ENCODE measurements at regions not wholly inside any gene's neighbourhood (a gene's known extent, or its start where the extent isn't known, plus 50 kb on each side); places are given as distances from the start of the nearest gene placed in this dataset.
"Not testable (repeated sequence)": the region's sequence is repeated elsewhere in the genome, so short reads cannot be mapped to it uniquely, and the experiment has no call there.

DNA sequence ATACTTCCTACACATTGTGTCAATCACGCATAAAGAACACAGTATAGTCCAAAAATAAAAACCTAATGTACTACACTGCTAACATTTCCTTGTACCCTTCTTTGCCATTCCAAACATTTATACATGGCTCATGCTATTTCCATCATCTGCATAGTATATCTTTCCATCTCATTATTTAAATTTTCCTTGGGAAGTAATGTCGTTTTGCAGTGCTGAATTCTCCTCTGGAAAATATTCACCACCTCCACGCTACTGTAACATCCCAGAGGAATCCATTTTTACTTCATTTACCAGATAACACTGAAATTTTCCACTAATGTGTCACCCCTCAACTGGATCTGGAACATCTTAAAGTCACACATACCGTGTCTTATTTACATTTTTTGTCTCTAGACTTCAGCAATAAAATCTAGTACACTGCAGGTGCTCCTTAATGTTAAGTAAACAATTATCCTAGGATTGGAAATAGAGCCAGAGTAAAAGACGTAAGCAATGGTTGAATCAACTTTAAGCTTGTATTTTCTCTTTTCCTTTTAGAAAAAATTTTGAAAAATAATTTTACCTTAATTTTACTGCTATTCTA, 881.0 kb downstream of the AMY1C start:
- no peaks in the 10 kb centered on the region for H3K27me3 ChIP-seq

DNA sequence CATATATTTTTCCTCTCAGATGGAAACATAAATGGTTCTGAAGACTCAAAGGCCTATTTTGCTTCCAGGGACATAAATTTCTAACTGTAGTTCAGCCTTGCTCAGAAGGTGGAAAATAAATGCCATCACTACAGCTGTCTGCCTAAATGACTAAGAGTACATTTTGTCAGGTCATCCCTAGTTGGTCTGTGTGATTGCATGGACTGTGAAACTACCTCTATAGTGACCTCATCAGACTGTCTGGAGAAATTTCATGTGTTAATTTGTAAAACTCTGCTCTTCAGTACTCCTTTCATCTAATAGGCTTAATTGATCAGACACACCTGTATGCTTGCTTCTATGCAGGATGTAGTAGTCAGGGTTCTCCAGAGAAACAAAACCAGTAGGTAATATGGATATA, 886.9 kb downstream of the AMY1C start:
- Histone ChIP-seq H3K9me3 (no peaks in the 10 kb centered on the region), H3K4me1 (no peaks in the 10 kb centered on the region), H3K36me3 (no peaks in the 10 kb centered on the region), H3K27ac (no peak overlapping the region), H3K27me3 (no peaks in the 10 kb centered on the region), H3K4me3 (no peak overlapping the region)
- TF ChIP-seq, protein P1, sequence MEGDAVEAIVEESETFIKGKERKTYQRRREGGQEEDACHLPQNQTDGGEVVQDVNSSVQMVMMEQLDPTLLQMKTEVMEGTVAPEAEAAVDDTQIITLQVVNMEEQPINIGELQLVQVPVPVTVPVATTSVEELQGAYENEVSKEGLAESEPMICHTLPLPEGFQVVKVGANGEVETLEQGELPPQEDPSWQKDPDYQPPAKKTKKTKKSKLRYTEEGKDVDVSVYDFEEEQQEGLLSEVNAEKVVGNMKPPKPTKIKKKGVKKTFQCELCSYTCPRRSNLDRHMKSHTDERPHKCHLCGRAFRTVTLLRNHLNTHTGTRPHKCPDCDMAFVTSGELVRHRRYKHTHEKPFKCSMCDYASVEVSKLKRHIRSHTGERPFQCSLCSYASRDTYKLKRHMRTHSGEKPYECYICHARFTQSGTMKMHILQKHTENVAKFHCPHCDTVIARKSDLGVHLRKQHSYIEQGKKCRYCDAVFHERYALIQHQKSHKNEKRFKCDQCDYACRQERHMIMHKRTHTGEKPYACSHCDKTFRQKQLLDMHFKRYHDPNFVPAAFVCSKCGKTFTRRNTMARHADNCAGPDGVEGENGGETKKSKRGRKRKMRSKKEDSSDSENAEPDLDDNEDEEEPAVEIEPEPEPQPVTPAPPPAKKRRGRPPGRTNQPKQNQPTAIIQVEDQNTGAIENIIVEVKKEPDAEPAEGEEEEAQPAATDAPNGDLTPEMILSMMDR (IDR thresholded peaks at IDR 0.05), result no peak
- intact Hi-C loops (cut with DNase I), result no loop called here
- ATAC-seq (no peak), DNase-seq (no peak)

More for the DNA sequence above, 881.0 kb downstream of the AMY1C start:
- no peaks in the 10 kb centered on the region for H3K36me3 ChIP-seq
- intact Hi-C loops (cut with DNase I), result no loop called here
- H3K9me3 ChIP-seq, result no peaks in the 10 kb centered on the region
- H3K27ac ChIP-seq, result no peak overlapping the region
- ATAC-seq, result no peak
- TF ChIP-seq, protein P1 (IDR thresholded peaks at IDR 0.05), result no peak
- DNase-seq, result no peak
- no peak overlapping the region for H3K4me3 ChIP-seq
- H3K4me1 ChIP-seq, result no peaks in the 10 kb centered on the region

DNA sequence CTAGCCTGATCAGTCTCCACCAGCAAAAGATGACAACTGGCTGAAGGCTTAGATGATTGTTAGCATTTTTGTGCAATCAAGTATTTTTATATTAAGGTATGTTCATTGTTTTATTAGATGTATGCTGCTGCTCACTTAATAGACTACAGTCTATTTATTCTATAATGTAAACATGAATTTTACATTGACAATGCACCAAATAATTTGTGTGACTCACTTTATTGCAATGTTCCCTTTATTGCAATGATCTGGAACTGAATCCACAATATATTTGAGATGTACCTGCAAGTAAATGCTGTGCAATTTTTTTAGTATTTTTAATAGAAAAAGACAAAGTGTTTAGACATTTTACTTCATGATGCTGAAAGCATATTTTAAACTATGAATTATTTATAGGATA, 896.5 kb downstream of the AMY1C start:
- Histone ChIP-seq H3K27ac (no peak overlapping the region), H3K4me3 (no peak overlapping the region), H3K36me3 (no peaks in the 10 kb centered on the region), H3K27me3 (no peaks in the 10 kb centered on the region), H3K9me3 (no peaks in the 10 kb centered on the region), H3K4me1 (no peaks in the 10 kb centered on the region)
- DNase-seq (no peak), ATAC-seq (no peak)
- intact Hi-C loops (cut with DNase I), result no loop called here
- TF ChIP-seq, protein P1 (IDR thresholded peaks at IDR 0.05), result no peak

DNA sequence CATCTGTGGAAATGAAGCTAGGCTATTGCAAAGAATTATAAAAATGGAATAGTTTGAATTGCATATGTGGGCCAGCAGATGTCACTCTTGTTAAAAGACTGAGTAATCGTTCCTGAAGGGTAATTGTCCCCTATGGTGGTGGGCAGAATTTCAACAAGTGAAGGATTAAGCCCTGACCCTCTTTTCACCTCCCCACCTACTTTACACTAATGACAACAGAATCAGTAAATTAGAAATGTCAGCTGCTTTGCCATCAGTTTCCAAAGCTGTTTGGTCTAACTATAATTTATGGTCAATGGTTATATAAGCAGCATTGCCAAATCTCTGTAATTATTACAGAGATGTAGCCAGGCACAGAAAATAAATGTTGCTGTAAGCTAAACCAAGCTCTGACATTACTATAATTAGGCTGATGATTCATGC, 898.6 kb downstream of the AMY1C start:
- no peaks in the 10 kb centered on the region for H3K36me3 ChIP-seq
- ATAC-seq (no peak), DNase-seq (no peak)
- H3K27ac ChIP-seq, result no peak overlapping the region
- TF ChIP-seq, protein P1 (IDR thresholded peaks at IDR 0.05), result peak; percentile 34
- H3K27me3 ChIP-seq, result no peaks in the 10 kb centered on the region
- H3K9me3 ChIP-seq, result no peaks in the 10 kb centered on the region
- H3K4me1 ChIP-seq, result no peaks in the 10 kb centered on the region
- intact Hi-C loops (cut with DNase I), result no loop called here
- no peak overlapping the region for H3K4me3 ChIP-seq

DNA sequence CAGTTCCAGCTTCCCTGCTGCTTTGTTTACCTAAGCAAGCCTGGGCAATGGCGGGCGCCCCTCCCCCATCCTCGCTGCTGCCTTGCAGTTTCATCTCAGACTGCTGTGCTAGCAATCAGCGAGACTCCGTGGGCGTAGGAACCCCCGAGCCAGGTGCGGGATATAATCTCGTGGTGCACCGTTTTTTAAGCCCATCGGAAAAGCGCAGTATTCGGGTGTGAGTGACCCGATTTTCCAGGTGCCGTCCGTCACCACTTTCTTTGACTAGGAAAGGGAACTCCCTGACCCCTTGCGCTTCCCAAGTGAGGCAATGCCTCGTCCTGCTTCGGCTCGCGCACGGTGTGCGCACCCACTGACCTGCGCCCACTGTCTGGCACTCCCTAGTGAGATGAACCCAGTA, 914.7 kb downstream of the AMY1C start:
- DNase-seq; H3K36me3 ChIP-seq; intact Hi-C loops (cut with DNase I); ATAC-seq; H3K4me1 ChIP-seq; H3K27ac ChIP-seq; H3K4me3 ChIP-seq; H3K9me3 ChIP-seq; H3K27me3 ChIP-seq: not testable (repeated sequence)

DNA sequence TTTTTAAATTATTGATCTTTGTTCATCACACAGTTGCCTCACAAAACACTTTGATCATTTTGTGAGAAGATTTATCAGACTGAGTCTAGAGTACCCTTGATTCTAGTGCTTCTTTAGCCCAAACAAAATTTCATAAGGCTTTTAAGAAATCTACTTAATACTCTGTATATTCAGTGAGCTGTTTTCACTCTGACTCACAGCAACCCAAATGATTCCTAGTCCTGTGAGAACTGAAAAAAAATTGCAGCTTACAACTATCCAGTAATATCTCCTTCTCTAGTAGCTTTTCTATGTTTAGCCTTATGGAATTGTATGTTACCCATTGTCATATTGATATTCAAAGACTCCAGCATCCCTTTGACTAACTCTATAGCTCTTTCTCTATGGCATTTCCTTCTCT, 915.6 kb downstream of the AMY1C start:
- no peaks in the 10 kb centered on the region for H3K27me3 ChIP-seq
- no peak overlapping the region for H3K4me3 ChIP-seq
- no peaks in the 10 kb centered on the region for H3K4me1 ChIP-seq
- ATAC-seq (no peak), DNase-seq (no peak)
- intact Hi-C loops (cut with DNase I), result no loop called here
- H3K36me3 ChIP-seq, result no peaks in the 10 kb centered on the region
- no peak overlapping the region for H3K27ac ChIP-seq
- H3K9me3 ChIP-seq, result no peaks in the 10 kb centered on the region
- TF ChIP-seq, protein P1 (IDR thresholded peaks at IDR 0.05), result no peak

Measured in upper lobe of right lung (tissue), 1 donor.